GM12878 (cell line): ENCODE measurements at regions not wholly inside any gene's neighbourhood (a gene's known extent, or its start where the extent isn't known, plus 50 kb on each side); places are given as distances from the start of the nearest gene placed in this dataset.

ENCODE experiments used
- ATAC-seq: fragments of 200-7000 bp; cut with Tn5 transposase; 3 replicates; pipeline ENCODE4 v1.9.1; 2020; ENCODE audit warnings: mild to moderate bottlenecking, moderate library complexity
- BruUV-seq: library from RNA; stranded (reverse); fragments of 400-500 nt; replicated peaks from 2 replicates; lab custom pipeline; 2021; lab: Mats Ljungman, UMichigan
- CTCF ChIA-PET: fragments of 300-600 bp; sonication (Branson Sonifier 250); formaldehyde crosslinking; extraction: SDS; loops from one replicate; lab custom pipeline; 2021; ENCODE audit warnings: inconsistent platforms; lab: Yijun Ruan, JAX
- POLR2A ChIA-PET: fragments of 350-600 bp; formaldehyde crosslinking; extraction: SDS; loops from one replicate; lab custom pipeline; 2021; ENCODE audit warnings: inconsistent platforms; lab: Charles Lee
- RAD21 ChIA-PET: fragments of 300-600 bp; sonication (Branson Sonifier 250); formaldehyde crosslinking; loops from one replicate; lab custom pipeline; 2023; ENCODE audit warnings: antibody characterized with exemption; ENCODE audit not compliant: unreplicated experiment; lab: Charles Lee
- SMC1A ChIA-PET: fragments of 300-600 bp; sonication (Branson Sonifier 250); formaldehyde crosslinking; loops from one replicate; lab custom pipeline; 2023; ENCODE audit not compliant: unreplicated experiment, uncharacterized antibody; lab: Charles Lee
- DNase-seq: peaks from one replicate; pipeline ENCODE4 v3.0.0-alpha.2; 2011; ENCODE audit warnings: low read depth, low spot score
- FAIRE-seq: peaks from 3 replicates; lab custom pipeline; 2011; peaks lifted over from hg19 to GRCh38; lab: Jason Lieb, UNC
- H2AFZ ChIP-seq: 2 replicates; pipeline ENCODE4 v1.6.0; 2011; ENCODE audit warnings: low read depth, low read length, control low read depth; ENCODE audit not compliant: control insufficient read depth
- H3K27ac ChIP-seq: 2 replicates; pipeline ENCODE4 v1.5.1; 2011; ENCODE audit warnings: control low read depth; ENCODE audit not compliant: control insufficient read depth, insufficient read depth
- H3K27me3 ChIP-seq, 2 experiments: replicated peaks in 1 of 2; 2 replicates each; pipeline versions ENCODE4 v1.6.0 to v1.6.1; 2011; ENCODE audit warnings: low read length in 1 of 2; ENCODE audit not compliant: control insufficient read depth in 2 of 2, insufficient read depth in 2 of 2
- H3K36me3 ChIP-seq, 2 experiments: 2 replicates each; pipeline ENCODE4 v1.5.1; 2011; ENCODE audit warnings: low read length in 1 of 2; ENCODE audit not compliant: control insufficient read depth in 2 of 2, insufficient read depth in 2 of 2
- H3K4me1 ChIP-seq: 2 replicates; pipeline ENCODE4 v1.6.1; 2011; ENCODE audit warnings: mild to moderate bottlenecking, low read length, moderate library complexity, mixed read lengths; ENCODE audit not compliant: control insufficient read depth, insufficient read depth
- H3K4me2 ChIP-seq: 2 replicates; pipeline ENCODE4 v1.6.0; 2011; ENCODE audit warnings: control low read depth; ENCODE audit not compliant: control insufficient read depth, insufficient read depth
- H3K4me3 ChIP-seq: fragments of 200-600 bp; sonication (generic); 2 replicates; pipeline ENCODE4 v1.5.1; 2016
- H3K79me2 ChIP-seq: 2 replicates; pipeline ENCODE4 v1.6.0; 2011; ENCODE audit warnings: low read length; ENCODE audit not compliant: control insufficient read depth, insufficient read depth
- H3K9ac ChIP-seq: 2 replicates; pipeline ENCODE4 v1.8.0; 2011; ENCODE audit warnings: low read length, control low read depth, mixed read lengths; ENCODE audit not compliant: control insufficient read depth, insufficient read depth
- H3K9me3 ChIP-seq: replicated peaks from 3 replicates; pipeline ENCODE4 v1.5.1; 2011; ENCODE audit warnings: mild to moderate bottlenecking, low read length; ENCODE audit not compliant: control insufficient read depth, insufficient read depth
- H4K20me1 ChIP-seq: 2 replicates; pipeline ENCODE4 v1.6.0; 2011; ENCODE audit not compliant: control insufficient read depth, insufficient read depth
- CHD2 ChIP-seq: IDR thresholded peaks from 2 replicates; pipeline ENCODE4 v1.6.1; 2011; ENCODE audit warnings: low read depth, low read length, improper control_type of control experiment, borderline replicate concordance
- EP300 ChIP-seq, 2 experiments: fragments of 150-350 bp in 1 of 2; IDR thresholded peaks; 2 replicates each; pipeline ENCODE4 v1.6.1; 2011 to 2012; ENCODE audit warnings: low read depth in 2 of 2, low read length in 2 of 2, borderline replicate concordance in 1 of 2, improper control_type of control experiment in 1 of 2, inconsistent platforms in 1 of 2; ENCODE audit not compliant: control insufficient read depth in 1 of 2
- NR2C2 ChIP-seq: IDR thresholded peaks from 2 replicates; pipeline ENCODE4 v1.6.1; 2011; ENCODE audit warnings: borderline replicate concordance, low read depth; ENCODE audit not compliant: control insufficient read depth, insufficient read length
- PML ChIP-seq: IDR thresholded peaks from 2 replicates; pipeline ENCODE4 v1.6.1; 2012; ENCODE audit warnings: low read length, inconsistent platforms
- POLR2AphosphoS2 ChIP-seq: IDR thresholded peaks from 2 replicates; pipeline ENCODE4 v1.6.1; 2011; ENCODE audit warnings: low read depth, mild to moderate bottlenecking, low read length, improper control_type of control experiment, moderate library complexity
- RAD21 ChIP-seq: IDR thresholded peaks from 2 replicates; pipeline ENCODE4 v1.6.1; 2011; ENCODE audit warnings: mild to moderate bottlenecking, low read depth, low read length, moderate library complexity; ENCODE audit not compliant: insufficient read depth
- RB1 ChIP-seq: fragments of 450-650 bp; formaldehyde crosslinking; IDR thresholded peaks from 2 replicates; pipeline ENCODE4 v1.6.1; 2017; ENCODE audit warnings: mild to moderate bottlenecking, borderline replicate concordance
- SIX5 ChIP-seq: IDR thresholded peaks from 2 replicates; pipeline ENCODE4 v1.6.1; 2011; ENCODE audit warnings: mild to moderate bottlenecking, low read depth, low read length, moderate library complexity; ENCODE audit not compliant: severe bottlenecking
- SUZ12 ChIP-seq: fragments of 200-600 bp; sonication (generic); IDR thresholded peaks from one replicate; pipeline ENCODE4 v1.6.1; 2018; ENCODE audit warnings: antibody characterized with exemption, mild to moderate bottlenecking; ENCODE audit not compliant: unreplicated experiment
- TCF3 ChIP-seq: IDR thresholded peaks from 2 replicates; pipeline ENCODE4 v1.6.1; 2012; ENCODE audit warnings: low read depth, mild to moderate bottlenecking, low read length, borderline replicate concordance; ENCODE audit not compliant: insufficient read depth
- ZBED1 ChIP-seq: IDR thresholded peaks from 2 replicates; pipeline ENCODE4 v1.6.1; 2016; ENCODE audit warnings: borderline replicate concordance
- ZSCAN29 ChIP-seq: fragments of 450-650 bp; IDR thresholded peaks from 2 replicates; pipeline ENCODE4 v1.6.1; 2017; ENCODE audit warnings: mild to moderate bottlenecking, moderate library complexity
- WGBS: methylation state at CpG from one replicate; pipeline ENCODE4 v1.1.6; 2016; ENCODE audit warnings: low lambda C conversion rate; ENCODE audit not compliant: insufficient replicate concordance, insufficient coverage; ENCODE audit errors: missing lambda C conversion rate; 5-methylcytosine and 5-hydroxymethylcytosine counted together
- in situ Hi-C: fragments of 300-500 bp; cut with MboI; formaldehyde crosslinking; loops from 9 replicates; pipeline ENCODE4 v1.14.3; 2018; ENCODE audit warnings: mixed read lengths
- intact Hi-C: fragments of 100-400 bp; cut with micrococcal nuclease; formaldehyde crosslinking; loops from one replicate; pipeline ENCODE4 v1.14.2; 2022; ENCODE audit not compliant: unreplicated experiment
- TF ChIP-seq, protein P1 (sequence below): fragments of 450-650 bp; IDR thresholded peaks from 2 replicates; pipeline ENCODE4 v1.6.1; 2017; ENCODE audit warnings: antibody characterized with exemption, mild to moderate bottlenecking, moderate library complexity

DNA sequence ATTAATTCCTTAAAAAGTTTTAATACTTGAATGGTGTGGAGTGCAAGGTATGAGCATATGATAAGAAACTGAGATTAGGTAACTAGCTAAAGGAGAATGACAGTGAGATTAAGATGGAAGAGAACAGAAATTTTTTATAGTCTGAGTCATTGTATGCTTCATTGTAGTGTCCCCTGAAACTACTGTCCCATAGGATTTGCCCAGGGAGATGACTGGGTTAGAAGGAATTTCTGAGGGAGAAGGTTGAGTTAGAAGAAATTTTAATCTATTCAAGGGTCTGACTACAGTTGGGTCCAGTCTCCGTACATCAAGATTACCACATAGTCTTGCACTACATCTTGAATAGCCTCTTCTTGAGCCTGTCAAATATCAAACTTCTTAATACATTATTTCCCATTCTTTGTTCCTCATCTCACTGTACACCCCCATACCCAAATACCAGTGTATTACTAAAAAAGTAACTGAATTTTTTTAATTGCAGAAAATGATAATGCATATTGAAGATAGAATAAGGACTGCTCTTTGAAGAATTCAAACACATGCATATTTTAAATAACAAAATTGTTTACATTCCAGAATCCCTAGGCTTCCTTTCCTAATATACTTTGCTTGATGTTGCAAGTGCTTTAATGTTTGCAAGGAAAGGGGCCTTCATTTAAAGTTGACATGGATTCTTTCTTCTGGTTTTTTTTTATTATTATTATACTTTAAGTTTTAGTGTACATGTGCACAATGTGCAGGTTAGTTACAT lies 314.3 kb upstream of the COL3A1 start:
- ChIA-PET CTCF (no interaction called here), POLR2A (no interaction called here), RAD21 (no interaction called here), SMC1A (no interaction called here)
- DNase-seq (no peak), FAIRE-seq (no peak), ATAC-seq (no peak)
- no peak overlapping the region for H3K27ac ChIP-seq
- H3K4me1 ChIP-seq: no peaks in the 10 kb centered on the region
- no peaks in the 10 kb centered on the region for H3K79me2 ChIP-seq
- no peaks in the 10 kb centered on the region for H4K20me1 ChIP-seq
- no peaks in the 10 kb centered on the region for H3K36me3 ChIP-seq
- in situ Hi-C loops: no loop called here
- BruUV-seq: no TSS peak
- WGBS: 65% methylated on average over 1 of the region's 1 CpG
- H3K9ac ChIP-seq: no peak overlapping the region
- no peaks in the 10 kb centered on the region for H3K9me3 ChIP-seq
- intact Hi-C loops: no loop called here
- H3K4me3 ChIP-seq: no peak overlapping the region
- no peaks in the 10 kb centered on the region for H3K27me3 ChIP-seq
- H2AFZ ChIP-seq: no peak overlapping the region
- no peak overlapping the region for H3K4me2 ChIP-seq
- no peak for TF ChIP-seq ZBED1
- no peak for TF ChIP-seq SUZ12
- no peak for TF ChIP-seq NR2C2
- no peak for TF ChIP-seq ZSCAN29
- TF ChIP-seq SIX5: no peak
- no peak for TF ChIP-seq POLR2AphosphoS2
- no peak for TF ChIP-seq PML
- no peak for TF ChIP-seq EP300 (IDR thresholded peaks at IDR 0.05; ENCODE audit: borderline replicate concordance in 1 of 2, control insufficient read depth in 1 of 2, low read depth in 2 of 2, low read length in 2 of 2)
- no peak for TF ChIP-seq RAD21
- TF ChIP-seq CHD2: no peak
- TF ChIP-seq TCF3: no peak
- TF ChIP-seq, protein P1, sequence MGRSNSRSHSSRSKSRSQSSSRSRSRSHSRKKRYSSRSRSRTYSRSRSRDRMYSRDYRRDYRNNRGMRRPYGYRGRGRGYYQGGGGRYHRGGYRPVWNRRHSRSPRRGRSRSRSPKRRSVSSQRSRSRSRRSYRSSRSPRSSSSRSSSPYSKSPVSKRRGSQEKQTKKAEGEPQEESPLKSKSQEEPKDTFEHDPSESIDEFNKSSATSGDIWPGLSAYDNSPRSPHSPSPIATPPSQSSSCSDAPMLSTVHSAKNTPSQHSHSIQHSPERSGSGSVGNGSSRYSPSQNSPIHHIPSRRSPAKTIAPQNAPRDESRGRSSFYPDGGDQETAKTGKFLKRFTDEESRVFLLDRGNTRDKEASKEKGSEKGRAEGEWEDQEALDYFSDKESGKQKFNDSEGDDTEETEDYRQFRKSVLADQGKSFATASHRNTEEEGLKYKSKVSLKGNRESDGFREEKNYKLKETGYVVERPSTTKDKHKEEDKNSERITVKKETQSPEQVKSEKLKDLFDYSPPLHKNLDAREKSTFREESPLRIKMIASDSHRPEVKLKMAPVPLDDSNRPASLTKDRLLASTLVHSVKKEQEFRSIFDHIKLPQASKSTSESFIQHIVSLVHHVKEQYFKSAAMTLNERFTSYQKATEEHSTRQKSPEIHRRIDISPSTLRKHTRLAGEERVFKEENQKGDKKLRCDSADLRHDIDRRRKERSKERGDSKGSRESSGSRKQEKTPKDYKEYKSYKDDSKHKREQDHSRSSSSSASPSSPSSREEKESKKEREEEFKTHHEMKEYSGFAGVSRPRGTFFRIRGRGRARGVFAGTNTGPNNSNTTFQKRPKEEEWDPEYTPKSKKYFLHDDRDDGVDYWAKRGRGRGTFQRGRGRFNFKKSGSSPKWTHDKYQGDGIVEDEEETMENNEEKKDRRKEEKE: no peak
- TF ChIP-seq RB1: no peak
- TF ChIP-seq, all 136 proteins: peak for 0
